H1 (cell line): ENCODE measurements at regions not wholly inside any gene's neighbourhood (a gene's known extent, or its start where the extent isn't known, plus 50 kb on each side); places are given as distances from the start of the nearest gene placed in this dataset.

ENCODE experiments used
- GTF2F1 ChIP-seq: IDR thresholded peaks from 2 replicates; pipeline ENCODE4 v1.6.1; 2012; ENCODE audit warnings: low read depth, low read length, improper control_type of control experiment, borderline replicate concordance
- JUND ChIP-seq: IDR thresholded peaks from 2 replicates; pipeline ENCODE4 v1.6.1; 2011; ENCODE audit warnings: mild to moderate bottlenecking, improper control_type of control experiment, low read length
- KDM1A ChIP-seq: fragments of 200-600, 300-600 bp; sonication (generic); IDR thresholded peaks from 2 replicates; pipeline ENCODE4 v1.7.1; 2016; ENCODE audit warnings: mild to moderate bottlenecking, low read length, borderline replicate concordance
- TF ChIP-seq, protein P1 (sequence below): fragments of 300-600 bp; sonication (generic); IDR thresholded peaks from 2 replicates; pipeline ENCODE4 v1.7.1; 2012; ENCODE audit warnings: low read length, moderate library complexity, mild to moderate bottlenecking, inconsistent platforms; ENCODE audit not compliant: insufficient replicate concordance

DNA sequence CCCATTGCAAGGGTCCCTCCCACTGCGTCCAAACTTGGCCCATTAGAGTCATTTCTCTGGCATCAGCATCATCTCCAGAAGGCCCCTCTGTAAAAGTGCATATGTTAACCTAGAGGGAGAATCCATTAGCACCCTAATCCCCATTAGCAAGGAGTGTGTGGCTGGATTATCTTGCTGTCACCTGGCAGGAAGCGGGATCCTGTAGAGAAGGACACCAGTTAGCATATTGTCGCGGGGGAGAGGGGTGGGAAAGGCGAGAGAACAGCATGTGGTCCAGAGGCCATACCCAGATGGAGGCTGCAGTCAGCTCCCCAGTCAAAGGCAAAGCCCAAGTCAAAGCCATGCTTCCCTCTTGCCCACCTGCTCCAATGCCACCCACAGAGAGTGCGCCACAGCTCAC lies 64.0 kb downstream of the OLIG1 start (continued):
- no peak for TF ChIP-seq GTF2F1
- no peak for TF ChIP-seq JUND
- TF ChIP-seq, protein P1, sequence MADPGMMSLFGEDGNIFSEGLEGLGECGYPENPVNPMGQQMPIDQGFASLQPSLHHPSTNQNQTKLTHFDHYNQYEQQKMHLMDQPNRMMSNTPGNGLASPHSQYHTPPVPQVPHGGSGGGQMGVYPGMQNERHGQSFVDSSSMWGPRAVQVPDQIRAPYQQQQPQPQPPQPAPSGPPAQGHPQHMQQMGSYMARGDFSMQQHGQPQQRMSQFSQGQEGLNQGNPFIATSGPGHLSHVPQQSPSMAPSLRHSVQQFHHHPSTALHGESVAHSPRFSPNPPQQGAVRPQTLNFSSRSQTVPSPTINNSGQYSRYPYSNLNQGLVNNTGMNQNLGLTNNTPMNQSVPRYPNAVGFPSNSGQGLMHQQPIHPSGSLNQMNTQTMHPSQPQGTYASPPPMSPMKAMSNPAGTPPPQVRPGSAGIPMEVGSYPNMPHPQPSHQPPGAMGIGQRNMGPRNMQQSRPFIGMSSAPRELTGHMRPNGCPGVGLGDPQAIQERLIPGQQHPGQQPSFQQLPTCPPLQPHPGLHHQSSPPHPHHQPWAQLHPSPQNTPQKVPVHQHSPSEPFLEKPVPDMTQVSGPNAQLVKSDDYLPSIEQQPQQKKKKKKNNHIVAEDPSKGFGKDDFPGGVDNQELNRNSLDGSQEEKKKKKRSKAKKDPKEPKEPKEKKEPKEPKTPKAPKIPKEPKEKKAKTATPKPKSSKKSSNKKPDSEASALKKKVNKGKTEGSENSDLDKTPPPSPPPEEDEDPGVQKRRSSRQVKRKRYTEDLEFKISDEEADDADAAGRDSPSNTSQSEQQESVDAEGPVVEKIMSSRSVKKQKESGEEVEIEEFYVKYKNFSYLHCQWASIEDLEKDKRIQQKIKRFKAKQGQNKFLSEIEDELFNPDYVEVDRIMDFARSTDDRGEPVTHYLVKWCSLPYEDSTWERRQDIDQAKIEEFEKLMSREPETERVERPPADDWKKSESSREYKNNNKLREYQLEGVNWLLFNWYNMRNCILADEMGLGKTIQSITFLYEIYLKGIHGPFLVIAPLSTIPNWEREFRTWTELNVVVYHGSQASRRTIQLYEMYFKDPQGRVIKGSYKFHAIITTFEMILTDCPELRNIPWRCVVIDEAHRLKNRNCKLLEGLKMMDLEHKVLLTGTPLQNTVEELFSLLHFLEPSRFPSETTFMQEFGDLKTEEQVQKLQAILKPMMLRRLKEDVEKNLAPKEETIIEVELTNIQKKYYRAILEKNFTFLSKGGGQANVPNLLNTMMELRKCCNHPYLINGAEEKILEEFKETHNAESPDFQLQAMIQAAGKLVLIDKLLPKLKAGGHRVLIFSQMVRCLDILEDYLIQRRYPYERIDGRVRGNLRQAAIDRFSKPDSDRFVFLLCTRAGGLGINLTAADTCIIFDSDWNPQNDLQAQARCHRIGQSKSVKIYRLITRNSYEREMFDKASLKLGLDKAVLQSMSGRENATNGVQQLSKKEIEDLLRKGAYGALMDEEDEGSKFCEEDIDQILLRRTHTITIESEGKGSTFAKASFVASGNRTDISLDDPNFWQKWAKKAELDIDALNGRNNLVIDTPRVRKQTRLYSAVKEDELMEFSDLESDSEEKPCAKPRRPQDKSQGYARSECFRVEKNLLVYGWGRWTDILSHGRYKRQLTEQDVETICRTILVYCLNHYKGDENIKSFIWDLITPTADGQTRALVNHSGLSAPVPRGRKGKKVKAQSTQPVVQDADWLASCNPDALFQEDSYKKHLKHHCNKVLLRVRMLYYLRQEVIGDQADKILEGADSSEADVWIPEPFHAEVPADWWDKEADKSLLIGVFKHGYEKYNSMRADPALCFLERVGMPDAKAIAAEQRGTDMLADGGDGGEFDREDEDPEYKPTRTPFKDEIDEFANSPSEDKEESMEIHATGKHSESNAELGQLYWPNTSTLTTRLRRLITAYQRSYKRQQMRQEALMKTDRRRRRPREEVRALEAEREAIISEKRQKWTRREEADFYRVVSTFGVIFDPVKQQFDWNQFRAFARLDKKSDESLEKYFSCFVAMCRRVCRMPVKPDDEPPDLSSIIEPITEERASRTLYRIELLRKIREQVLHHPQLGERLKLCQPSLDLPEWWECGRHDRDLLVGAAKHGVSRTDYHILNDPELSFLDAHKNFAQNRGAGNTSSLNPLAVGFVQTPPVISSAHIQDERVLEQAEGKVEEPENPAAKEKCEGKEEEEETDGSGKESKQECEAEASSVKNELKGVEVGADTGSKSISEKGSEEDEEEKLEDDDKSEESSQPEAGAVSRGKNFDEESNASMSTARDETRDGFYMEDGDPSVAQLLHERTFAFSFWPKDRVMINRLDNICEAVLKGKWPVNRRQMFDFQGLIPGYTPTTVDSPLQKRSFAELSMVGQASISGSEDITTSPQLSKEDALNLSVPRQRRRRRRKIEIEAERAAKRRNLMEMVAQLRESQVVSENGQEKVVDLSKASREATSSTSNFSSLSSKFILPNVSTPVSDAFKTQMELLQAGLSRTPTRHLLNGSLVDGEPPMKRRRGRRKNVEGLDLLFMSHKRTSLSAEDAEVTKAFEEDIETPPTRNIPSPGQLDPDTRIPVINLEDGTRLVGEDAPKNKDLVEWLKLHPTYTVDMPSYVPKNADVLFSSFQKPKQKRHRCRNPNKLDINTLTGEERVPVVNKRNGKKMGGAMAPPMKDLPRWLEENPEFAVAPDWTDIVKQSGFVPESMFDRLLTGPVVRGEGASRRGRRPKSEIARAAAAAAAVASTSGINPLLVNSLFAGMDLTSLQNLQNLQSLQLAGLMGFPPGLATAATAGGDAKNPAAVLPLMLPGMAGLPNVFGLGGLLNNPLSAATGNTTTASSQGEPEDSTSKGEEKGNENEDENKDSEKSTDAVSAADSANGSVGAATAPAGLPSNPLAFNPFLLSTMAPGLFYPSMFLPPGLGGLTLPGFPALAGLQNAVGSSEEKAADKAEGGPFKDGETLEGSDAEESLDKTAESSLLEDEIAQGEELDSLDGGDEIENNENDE = no peak
- TF ChIP-seq KDM1A = no peak
- TF ChIP-seq, all 59 proteins: peak for 0
